OCI-LY1 (cell line): ENCODE measurements at regions not wholly inside any gene's neighbourhood (a gene's known extent, or its start where the extent isn't known, plus 50 kb on each side); places are given as distances from the start of the nearest gene placed in this dataset.

Source experiments
- H2AFZ ChIP-seq: fragments of 200-600 bp; sonication (generic), shearing (Covaris generic); 2 replicates; pipeline ENCODE4 v1.6.0; 2014; ENCODE audit warnings: antibody characterized with exemption, mild to moderate bottlenecking, low read length
- H3F3A ChIP-seq: fragments of 200-600 bp; sonication (generic), shearing (Covaris generic); 2 replicates; pipeline ENCODE4 v1.6.0; 2014; ENCODE audit warnings: mild to moderate bottlenecking, antibody characterized with exemption, low read length, moderate library complexity; ENCODE audit not compliant: insufficient read depth
- H3K27ac ChIP-seq: fragments of 200-600 bp; sonication (generic); 2 replicates; pipeline ENCODE4 v1.5.1; 2014; ENCODE audit warnings: low read length, mixed run types, mild to moderate bottlenecking, low read depth; ENCODE audit not compliant: poor library complexity, severe bottlenecking
- H3K27me3 ChIP-seq: fragments of 200-600 bp; sonication (generic); 2 replicates; pipeline ENCODE4 v1.6.0; 2014; ENCODE audit warnings: antibody characterized with exemption, mild to moderate bottlenecking, low read length, moderate library complexity; ENCODE audit not compliant: insufficient read depth
- H3K36me3 ChIP-seq: fragments of 200-600 bp; sonication (generic); 2 replicates; pipeline ENCODE4 v1.6.1; 2014; ENCODE audit warnings: mild to moderate bottlenecking, antibody characterized with exemption, low read length, moderate library complexity, mixed read lengths; ENCODE audit not compliant: insufficient read depth
- H3K4me1 ChIP-seq: fragments of 200-600 bp; sonication (generic); 2 replicates; pipeline ENCODE4 v1.5.1; 2014; ENCODE audit warnings: mild to moderate bottlenecking, low read length, moderate library complexity; ENCODE audit not compliant: insufficient read depth, severe bottlenecking
- H3K4me2 ChIP-seq: fragments of 200-600 bp; sonication (generic), shearing (Covaris generic); 2 replicates; pipeline ENCODE4 v1.6.1; 2014; ENCODE audit warnings: low read length
- H3K4me3 ChIP-seq: fragments of 200-600 bp; sonication (generic); 2 replicates; pipeline ENCODE4 v1.5.1; 2014; ENCODE audit warnings: low read length, low read depth, mild to moderate bottlenecking, mixed read lengths; ENCODE audit not compliant: poor library complexity, severe bottlenecking
- H3K79me2 ChIP-seq: fragments of 200-600 bp; shearing (Covaris generic); 2 replicates; pipeline ENCODE4 v1.6.1; 2016; ENCODE audit warnings: mixed run types, low read length, mixed read lengths; ENCODE audit not compliant: insufficient read depth
- H3K9ac ChIP-seq: fragments of 200-600 bp; sonication (generic), shearing (Covaris generic); 2 replicates; pipeline ENCODE4 v1.6.1; 2014; ENCODE audit warnings: mild to moderate bottlenecking, low read length, mixed read lengths
- H3K9me2 ChIP-seq: fragments of 200-600 bp; sonication (generic), shearing (Covaris generic); 2 replicates; pipeline ENCODE4 v1.6.1; 2014; ENCODE audit warnings: low read depth, mild to moderate bottlenecking, low read length, mixed read lengths
- H3K9me3 ChIP-seq: fragments of 200-600 bp; shearing (Covaris generic); 2 replicates; pipeline ENCODE4 v1.6.1; 2014; ENCODE audit warnings: low read length, mixed read lengths
- H4K20me1 ChIP-seq: fragments of 200-600 bp; sonication (generic), shearing (Covaris generic); 2 replicates; pipeline ENCODE4 v1.6.0; 2016; ENCODE audit warnings: mild to moderate bottlenecking, low read length; ENCODE audit not compliant: insufficient read depth
- EZH2 ChIP-seq: fragments of 200-600 bp; sonication (generic), shearing (Covaris generic); IDR thresholded peaks from 2 replicates; pipeline ENCODE4 v1.8.0; 2017; ENCODE audit warnings: borderline replicate concordance, mixed run types, mild to moderate bottlenecking, antibody characterized with exemption, low read length, moderate library complexity, mixed read lengths
- TF ChIP-seq, protein P1 (sequence below): fragments of 200-600 bp; sonication (generic), shearing (Covaris generic); IDR thresholded peaks from 2 replicates; pipeline ENCODE4 v1.5.1; 2017; ENCODE audit warnings: mild to moderate bottlenecking, antibody characterized with exemption, low read length, moderate library complexity, mixed read lengths

DNA sequence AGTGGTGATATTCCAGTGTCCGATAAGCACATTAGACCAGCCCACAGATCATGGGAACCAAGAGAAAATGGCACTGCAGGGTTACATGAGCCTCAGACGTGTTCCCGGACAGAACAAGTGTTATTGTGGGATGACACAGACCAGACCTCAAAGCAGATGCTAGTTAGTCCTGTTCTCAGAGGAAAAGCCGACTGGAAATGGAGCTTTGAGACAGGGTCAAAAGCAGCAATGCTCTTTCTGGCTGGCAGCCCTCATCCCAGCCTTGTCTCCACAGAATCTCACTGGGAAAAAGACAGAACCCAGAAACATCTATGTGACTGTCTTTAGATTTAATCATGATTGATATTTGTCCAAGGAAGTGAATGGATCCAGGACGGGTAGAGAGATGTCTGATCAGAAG, 506.8 kb downstream of the INSC start:
- no peak overlapping the region for H3K27ac ChIP-seq

DNA sequence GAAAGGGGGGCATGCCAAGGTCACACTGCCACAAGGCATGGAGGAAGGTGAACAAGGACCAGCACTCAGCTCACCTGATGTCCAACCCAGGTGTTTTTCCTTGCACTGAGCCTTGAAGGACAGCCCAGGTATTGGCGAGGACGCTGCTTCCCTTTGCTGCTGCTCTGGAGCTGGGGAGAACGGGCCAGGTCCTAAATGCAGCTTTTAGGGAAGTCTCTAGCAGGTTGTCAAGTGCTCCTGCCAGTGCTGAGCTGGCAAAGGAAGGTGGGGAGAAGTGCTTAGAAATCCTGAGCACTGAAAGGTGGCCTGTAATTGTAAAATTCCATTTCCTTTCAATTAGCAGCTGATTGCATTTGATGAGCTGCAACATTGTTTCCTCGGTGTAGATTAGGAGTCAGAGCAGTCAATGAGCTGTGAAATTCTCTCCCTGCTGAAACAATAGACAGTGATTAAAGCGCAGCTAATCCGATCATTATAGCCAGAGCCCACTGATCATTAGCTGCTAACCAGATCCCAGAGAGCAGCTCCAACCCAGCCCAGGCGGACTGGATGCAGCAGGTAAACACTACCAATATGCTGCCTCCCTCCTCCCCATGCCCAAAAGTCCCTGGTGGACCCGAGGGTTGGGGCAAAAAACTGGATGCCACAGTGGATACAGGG, 507.6 kb downstream of the INSC start:
- Histone ChIP-seq H3K9ac (no peak overlapping the region), H3K4me2 (no peak overlapping the region), H3K27me3 (no peaks in the 10 kb centered on the region), H4K20me1 (no peaks in the 10 kb centered on the region), H3K36me3 (no peaks in the 10 kb centered on the region), H3K9me2 (no peaks in the 10 kb centered on the region), H3F3A (no peaks in the 10 kb centered on the region), H3K4me1 (no peaks in the 10 kb centered on the region), H3K27ac (no peak overlapping the region), H3K4me3 (no peak overlapping the region), H2AFZ (no peak overlapping the region), H3K79me2 (no peaks in the 10 kb centered on the region), H3K9me3 (no peaks in the 10 kb centered on the region)
- TF ChIP-seq, protein P1, sequence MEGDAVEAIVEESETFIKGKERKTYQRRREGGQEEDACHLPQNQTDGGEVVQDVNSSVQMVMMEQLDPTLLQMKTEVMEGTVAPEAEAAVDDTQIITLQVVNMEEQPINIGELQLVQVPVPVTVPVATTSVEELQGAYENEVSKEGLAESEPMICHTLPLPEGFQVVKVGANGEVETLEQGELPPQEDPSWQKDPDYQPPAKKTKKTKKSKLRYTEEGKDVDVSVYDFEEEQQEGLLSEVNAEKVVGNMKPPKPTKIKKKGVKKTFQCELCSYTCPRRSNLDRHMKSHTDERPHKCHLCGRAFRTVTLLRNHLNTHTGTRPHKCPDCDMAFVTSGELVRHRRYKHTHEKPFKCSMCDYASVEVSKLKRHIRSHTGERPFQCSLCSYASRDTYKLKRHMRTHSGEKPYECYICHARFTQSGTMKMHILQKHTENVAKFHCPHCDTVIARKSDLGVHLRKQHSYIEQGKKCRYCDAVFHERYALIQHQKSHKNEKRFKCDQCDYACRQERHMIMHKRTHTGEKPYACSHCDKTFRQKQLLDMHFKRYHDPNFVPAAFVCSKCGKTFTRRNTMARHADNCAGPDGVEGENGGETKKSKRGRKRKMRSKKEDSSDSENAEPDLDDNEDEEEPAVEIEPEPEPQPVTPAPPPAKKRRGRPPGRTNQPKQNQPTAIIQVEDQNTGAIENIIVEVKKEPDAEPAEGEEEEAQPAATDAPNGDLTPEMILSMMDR = no peak
- no peak for TF ChIP-seq EZH2

More for the DNA sequence above, 506.8 kb downstream of the INSC start:
- no peaks in the 10 kb centered on the region for H4K20me1 ChIP-seq
- no peaks in the 10 kb centered on the region for H3K79me2 ChIP-seq
- H3K27me3 ChIP-seq = no peaks in the 10 kb centered on the region
- H3K4me2 ChIP-seq = no peak overlapping the region
- no peak overlapping the region for H3K9ac ChIP-seq
- no peaks in the 10 kb centered on the region for H3K36me3 ChIP-seq
- H3K9me2 ChIP-seq = no peaks in the 10 kb centered on the region
- no peaks in the 10 kb centered on the region for H3K4me1 ChIP-seq
- no peaks in the 10 kb centered on the region for H3F3A ChIP-seq
- no peak overlapping the region for H2AFZ ChIP-seq
- TF ChIP-seq EZH2 = no peak
- TF ChIP-seq, protein P1 = no peak
- no peak overlapping the region for H3K4me3 ChIP-seq
- H3K9me3 ChIP-seq = no peaks in the 10 kb centered on the region

DNA sequence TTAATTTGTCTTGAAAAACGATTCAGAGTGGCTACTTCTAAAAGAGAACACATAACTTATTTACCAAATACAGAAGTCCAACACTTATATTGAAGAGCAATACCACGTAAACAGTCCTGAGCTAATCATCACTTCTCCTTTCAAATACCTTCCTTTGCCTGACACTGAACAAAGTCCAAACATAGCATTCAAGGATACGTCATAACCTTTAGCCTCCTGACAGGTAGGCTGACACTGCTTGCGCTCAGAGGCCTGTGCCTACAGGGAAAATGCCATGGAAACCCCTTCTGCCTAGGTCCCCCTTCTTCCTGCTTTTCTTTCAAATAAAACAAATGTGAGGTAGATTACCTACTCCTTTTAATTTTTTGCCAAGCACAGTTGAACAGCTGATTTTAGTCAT, 510.0 kb downstream of the INSC start:
- Histone ChIP-seq H2AFZ (no peak overlapping the region), H3K9me2 (no peaks in the 10 kb centered on the region), H3K27ac (no peak overlapping the region), H3K79me2 (no peaks in the 10 kb centered on the region), H3K27me3 (no peaks in the 10 kb centered on the region), H3K9me3 (no peaks in the 10 kb centered on the region), H3K36me3 (no peaks in the 10 kb centered on the region), H3K4me1 (no peaks in the 10 kb centered on the region), H3F3A (no peaks in the 10 kb centered on the region), H4K20me1 (no peaks in the 10 kb centered on the region), H3K9ac (no peak overlapping the region), H3K4me2 (no peak overlapping the region), H3K4me3 (no peak overlapping the region)
- TF ChIP-seq EZH2 = no peak
- TF ChIP-seq, protein P1 = no peak
